ENCODE measurements at regions not wholly inside any gene's neighbourhood (a gene's known extent, or its start where the extent isn't known, plus 50 kb on each side); places are given as distances from the start of the nearest gene placed in this dataset.

DNA sequence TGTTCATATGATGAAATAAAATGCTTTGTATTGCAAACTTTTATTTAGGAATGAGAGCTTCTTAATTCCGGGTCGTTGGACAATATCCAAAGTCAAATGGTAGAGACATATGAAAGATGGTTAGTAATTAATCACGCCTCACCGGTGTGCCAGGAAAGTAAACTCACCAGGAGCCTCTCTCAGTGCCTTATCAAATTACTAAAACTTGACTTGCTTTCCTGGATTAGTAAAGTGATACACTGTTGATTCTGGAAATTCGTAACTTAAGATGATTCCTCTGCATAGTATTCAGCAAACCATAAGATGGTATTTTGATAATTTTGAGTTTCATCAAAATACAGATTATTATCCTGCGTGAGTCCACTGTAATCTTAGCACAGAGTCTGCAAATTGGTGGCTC, 115.2 kb downstream of the PAX1 start:
- no peak for DNase-seq

DNA sequence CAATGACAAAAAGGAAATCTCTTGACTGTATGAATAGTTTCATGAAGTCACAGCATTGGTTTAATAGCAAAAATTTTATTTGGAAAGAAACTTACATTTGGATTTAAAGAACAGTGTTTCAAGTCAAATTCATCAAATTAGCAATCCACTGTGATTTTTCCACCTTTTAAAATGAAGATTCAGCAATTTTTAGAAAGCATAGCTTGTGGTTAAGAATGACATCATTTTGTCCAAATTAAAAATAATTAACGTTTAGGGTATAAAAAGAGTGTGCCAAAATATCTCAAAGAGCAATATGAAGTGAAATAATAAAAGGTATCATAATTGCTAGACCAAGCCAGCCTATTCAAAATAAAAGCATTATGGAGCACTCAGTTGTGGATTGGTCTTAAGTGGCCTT, 114.6 kb downstream of the PAX1 start:
- DNase-seq, result no peak

DNA sequence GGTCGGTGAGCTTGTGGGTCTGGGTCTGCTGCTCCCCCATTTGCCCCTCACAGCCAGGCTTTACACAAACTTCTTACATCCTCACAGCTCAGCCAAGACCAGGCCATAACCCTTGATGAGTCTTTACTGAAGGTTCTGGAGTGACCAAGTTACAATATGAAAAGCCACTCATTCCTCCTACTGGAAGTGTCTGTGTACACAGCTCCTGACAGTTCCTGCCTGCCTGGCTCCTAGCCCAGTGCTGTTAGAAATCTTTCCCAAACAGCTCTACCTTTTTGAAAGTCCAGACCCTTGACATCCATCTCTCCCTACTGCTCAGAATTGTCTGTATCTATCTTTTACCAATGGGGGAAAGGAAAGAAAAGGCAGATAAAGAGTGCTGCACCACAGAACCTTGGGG, 106.9 kb downstream of the PAX1 start:
- no peak for DNase-seq

- no peak for DNase-seq
Measured at GRCh38 chr20:21809961-21810523, 104.6 kb downstream of the PAX1 start.

DNA sequence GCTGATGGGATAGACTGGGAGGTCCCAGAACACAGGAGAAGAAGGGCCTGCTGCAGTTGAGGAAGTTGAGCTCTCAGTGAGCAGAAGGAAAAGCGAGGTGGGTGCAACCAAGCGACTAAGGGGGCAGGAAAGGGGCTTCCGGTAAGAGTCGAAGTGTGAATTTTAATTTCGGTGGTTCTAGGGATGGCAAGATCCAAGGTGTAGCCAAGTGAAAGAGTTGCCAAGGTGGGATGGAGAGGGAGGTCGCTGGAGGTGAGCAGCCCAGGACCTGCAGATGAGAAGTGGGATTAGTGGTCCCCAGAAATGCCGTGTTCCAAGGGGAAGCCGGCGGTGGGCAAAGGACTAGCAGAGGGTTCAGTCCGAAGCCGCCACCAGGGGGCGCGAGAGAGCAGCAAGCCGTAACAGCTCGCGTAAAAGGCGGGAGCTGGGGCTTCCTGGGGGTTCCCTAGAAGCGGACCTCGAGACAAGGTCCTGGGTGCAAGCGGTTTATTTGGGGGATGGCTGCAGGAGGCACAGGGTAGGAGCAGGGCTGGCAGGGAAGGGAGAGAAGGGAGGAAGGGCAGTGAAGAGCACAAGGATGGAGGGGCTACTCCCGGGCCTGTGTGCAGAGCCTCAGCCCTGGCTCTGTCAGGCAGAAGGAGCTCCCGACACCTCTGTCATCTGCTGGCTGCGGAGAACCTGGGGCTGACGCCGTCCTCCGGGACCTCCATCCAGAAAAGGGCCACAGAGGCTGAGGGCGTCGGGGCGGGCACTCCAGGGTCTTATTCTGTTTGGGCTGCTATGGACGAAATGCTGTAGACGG, 103.6 kb downstream of the PAX1 start:
- DNase-seq, result peak; percentile 71

DNA sequence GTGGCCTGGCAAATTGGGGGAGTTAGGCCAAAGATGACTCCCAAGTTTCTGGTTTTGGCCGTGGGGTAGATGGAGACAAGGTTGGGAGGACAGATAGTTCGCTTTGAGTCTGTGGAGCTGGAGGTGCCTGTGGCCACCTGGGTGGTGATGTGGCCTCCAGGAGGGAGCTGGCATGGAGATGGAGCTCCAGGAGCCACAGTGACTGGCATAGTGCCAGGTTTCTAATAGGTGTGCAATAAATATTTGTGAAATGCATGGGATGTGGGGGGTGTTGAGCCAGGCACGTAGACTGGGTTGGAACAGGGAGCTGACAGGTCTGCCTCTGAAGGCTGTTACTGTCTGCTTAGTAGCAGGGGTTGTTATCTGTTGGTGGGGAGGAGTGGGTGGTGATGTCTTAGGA, 102.7 kb downstream of the PAX1 start:
- DNase-seq, result no peak

- DNase-seq, result no peak
Measured at GRCh38 chr20:21804802-21805201, 99.3 kb downstream of the PAX1 start.

DNA sequence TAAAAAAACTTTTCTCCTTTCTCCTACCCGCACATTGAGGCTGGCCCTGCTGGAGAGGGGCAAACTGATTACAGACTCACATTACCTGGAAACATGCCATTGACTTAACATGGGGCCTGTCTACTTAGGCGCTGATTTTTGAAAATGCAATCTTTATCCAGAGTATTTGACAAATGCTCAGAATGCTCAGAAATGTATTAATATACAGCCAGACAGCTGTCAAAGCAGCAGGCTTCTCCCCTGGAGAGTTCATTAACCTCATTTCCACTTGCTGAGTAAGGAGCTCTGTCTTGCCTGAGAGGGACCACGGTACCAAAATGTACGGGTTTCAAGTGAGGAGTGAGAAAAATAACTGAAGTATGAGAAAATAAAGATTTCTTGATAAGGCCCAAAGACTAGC, 95.7 kb downstream of the PAX1 start:
- no peak for DNase-seq

DNA sequence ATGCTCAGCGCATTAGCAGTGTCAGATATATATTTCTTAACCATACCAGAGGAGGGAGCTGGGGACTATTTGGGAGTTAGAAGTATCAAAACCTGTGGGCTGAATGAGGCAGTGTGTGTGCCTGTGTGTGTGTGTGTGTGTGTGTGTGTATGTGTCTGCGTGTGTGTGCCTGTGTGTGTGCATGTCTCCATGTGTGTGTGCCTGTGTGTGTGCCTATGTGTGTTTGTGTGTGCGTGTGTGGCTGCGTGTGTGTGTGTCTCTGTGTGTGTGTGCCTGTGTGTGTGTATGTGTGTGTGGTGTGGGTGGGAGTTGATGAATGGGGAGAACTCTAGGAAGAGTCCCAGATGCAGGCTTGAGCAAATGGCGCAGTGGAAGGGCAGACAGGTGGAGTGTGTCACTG, 92.9 kb downstream of the PAX1 start:
- DNase-seq, result no peak

DNA sequence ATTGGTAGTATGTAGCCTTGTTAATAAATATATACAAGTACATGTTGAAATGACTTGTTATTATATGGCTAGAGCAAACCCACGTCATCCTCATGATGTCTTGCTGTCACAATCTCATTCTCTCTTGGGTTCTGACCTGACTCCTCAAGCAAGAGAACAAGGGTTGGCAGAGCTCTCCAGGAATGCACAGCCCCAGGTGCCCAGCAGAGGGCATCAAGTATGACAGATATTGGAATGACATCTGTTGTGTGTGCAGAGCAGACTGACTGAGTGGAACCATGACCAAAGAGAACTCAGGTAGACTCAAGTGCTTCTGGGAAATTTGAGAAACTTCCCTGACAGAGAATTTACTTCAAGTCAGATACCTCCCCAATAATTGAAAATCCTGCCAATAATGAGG, 90.6 kb downstream of the PAX1 start:
- DNase-seq, result peak; percentile 20

DNA sequence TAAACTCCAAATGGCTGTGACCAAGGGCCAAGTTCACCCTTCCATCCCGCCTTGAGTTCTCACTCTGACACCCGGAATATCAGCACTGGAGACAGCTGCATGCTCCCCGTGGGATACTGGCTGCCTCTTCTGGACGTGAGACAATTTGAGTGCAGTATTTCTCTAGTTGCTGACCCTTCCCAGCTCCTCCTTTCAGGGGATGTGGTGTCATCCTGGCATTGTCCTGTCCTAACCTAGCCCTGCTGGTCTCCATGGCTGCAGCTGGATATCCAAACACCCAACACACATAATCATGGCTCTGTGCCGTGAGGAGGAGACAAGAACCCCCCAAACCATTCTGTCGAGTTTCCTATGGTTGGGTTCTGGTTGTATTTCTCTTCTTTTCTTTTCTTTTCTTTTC, 82.6 kb downstream of the PAX1 start:
- no peak for DNase-seq

GRCh38 chr20:21781446-21782075, 76.1 kb downstream of the PAX1 start:
- DNase-seq, result no peak

GRCh38 chr20:21780528-21780927, 75.1 kb downstream of the PAX1 start:
- DNase-seq, result no peak
